Mesendoderm (in vitro differentiated cells): ENCODE measurements at regions not wholly inside any gene's neighbourhood (a gene's known extent, or its start where the extent isn't known, plus 50 kb on each side); places are given as distances from the start of the nearest gene placed in this dataset.
"Not testable (repeated sequence)": the region's sequence is repeated elsewhere in the genome, so short reads cannot be mapped to it uniquely, and the experiment has no call there.

Source experiments
- DNase-seq: peaks from one replicate; pipeline ENCODE4 v3.0.0; 2013
- H2AK5ac ChIP-seq: 2 replicates; pipeline ENCODE4 v1.6.1; 2013; ENCODE audit warnings: low read length, inconsistent platforms
- H2BK120ac ChIP-seq: 2 replicates; pipeline ENCODE4 v1.6.1; 2013; ENCODE audit warnings: low read depth, mild to moderate bottlenecking, low read length, moderate library complexity, mixed read lengths
- H2BK15ac ChIP-seq: replicated peaks from 2 replicates; pipeline ENCODE4 v1.6.1; 2013; ENCODE audit warnings: low read depth, mild to moderate bottlenecking, moderate library complexity
- H2BK5ac ChIP-seq: 2 replicates; pipeline ENCODE4 v1.6.1; 2013; ENCODE audit warnings: low read length, inconsistent platforms
- H3K18ac ChIP-seq: 2 replicates; pipeline ENCODE4 v1.6.1; 2013; ENCODE audit warnings: mild to moderate bottlenecking, low read length, mixed read lengths
- H3K23ac ChIP-seq: one replicate; pipeline ENCODE4 v1.6.1; 2013; ENCODE audit warnings: low read length
- H3K27ac ChIP-seq: 2 replicates; pipeline ENCODE4 v1.5.1; 2013; ENCODE audit warnings: low read depth, mild to moderate bottlenecking, inconsistent platforms, low read length, moderate library complexity
- H3K27me3 ChIP-seq: 2 replicates; pipeline ENCODE4 v1.6.1; 2013; ENCODE audit warnings: low read length, control low read depth, mild to moderate bottlenecking, inconsistent platforms; ENCODE audit not compliant: insufficient read depth, poor library complexity
- H3K36me3 ChIP-seq: 2 replicates; pipeline ENCODE4 v1.6.1; 2013; ENCODE audit warnings: low read length, inconsistent platforms; ENCODE audit not compliant: control insufficient read depth, insufficient read depth
- H3K4ac ChIP-seq: one replicate; pipeline ENCODE4 v1.6.1; 2013; ENCODE audit warnings: low read depth, mild to moderate bottlenecking, low read length, moderate library complexity
- H3K4me1 ChIP-seq: 2 replicates; pipeline ENCODE4 v1.6.1; 2013; ENCODE audit warnings: low read depth, low read length, inconsistent platforms; ENCODE audit not compliant: control insufficient read depth
- H3K4me2 ChIP-seq: 2 replicates; pipeline ENCODE4 v1.6.1; 2013; ENCODE audit warnings: low read length
- H3K4me3 ChIP-seq: 2 replicates; pipeline ENCODE4 v1.5.1; 2013; ENCODE audit warnings: mild to moderate bottlenecking, low read length
- H3K56ac ChIP-seq: one replicate; pipeline ENCODE4 v1.6.1; 2013; ENCODE audit warnings: low read length
- H3K79me1 ChIP-seq: 2 replicates; pipeline ENCODE4 v1.6.1; 2013; ENCODE audit warnings: low read length, inconsistent platforms
- H3K79me2 ChIP-seq: 2 replicates; pipeline ENCODE4 v1.6.1; 2013; ENCODE audit warnings: mild to moderate bottlenecking, low read length; ENCODE audit not compliant: control insufficient read depth, insufficient read depth
- H3K9ac ChIP-seq: 2 replicates; pipeline ENCODE4 v1.6.1; 2013; ENCODE audit warnings: low read length, inconsistent platforms
- H4K5ac ChIP-seq: one replicate; pipeline ENCODE4 v1.6.1; 2013; ENCODE audit warnings: low read length
- H4K8ac ChIP-seq: one replicate; pipeline ENCODE4 v1.6.1; 2013; ENCODE audit warnings: low read depth, mild to moderate bottlenecking, control low read depth, low read length, moderate library complexity
- WGBS: extraction: QIAGEN DNeasy Blood & Tissue Kit; methylation state at CpG from one replicate; pipeline ENCODE4 v1.1.7; 2013; ENCODE audit warnings: low lambda C conversion rate, missing lambda C conversion rate; ENCODE audit not compliant: insufficient coverage; ENCODE audit errors: extremely low coverage; 5-methylcytosine and 5-hydroxymethylcytosine counted together

DNA sequence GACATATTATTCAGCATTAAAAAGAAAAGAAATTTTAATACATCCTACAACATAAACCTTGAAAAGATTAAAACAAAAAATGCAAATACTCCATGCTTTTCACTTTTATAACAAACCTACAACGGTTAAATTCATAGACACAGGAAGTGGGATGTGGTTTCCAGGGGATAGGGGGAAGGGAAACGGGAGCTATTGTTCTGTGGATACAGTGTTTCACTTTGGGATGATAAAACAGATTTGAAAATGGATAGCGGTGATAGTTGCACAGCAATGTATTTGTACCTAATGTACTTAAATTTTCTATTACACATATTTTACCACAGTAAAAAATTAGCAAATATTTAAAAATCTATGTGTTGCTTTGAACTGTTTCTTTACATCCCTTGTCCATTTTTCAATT, 368.0 kb downstream of the CDY2B start:
- not testable (repeated sequence) for H3K9ac ChIP-seq, H4K5ac ChIP-seq, H3K36me3 ChIP-seq, DNase-seq, H3K27me3 ChIP-seq, H4K8ac ChIP-seq, H3K4me1 ChIP-seq, H2AK5ac ChIP-seq, H3K27ac ChIP-seq, H2BK120ac ChIP-seq, H3K23ac ChIP-seq, H3K56ac ChIP-seq, H2BK15ac ChIP-seq, H3K79me2 ChIP-seq, H2BK5ac ChIP-seq, H3K79me1 ChIP-seq, H3K4me3 ChIP-seq, H3K4me2 ChIP-seq, H3K4ac ChIP-seq, H3K18ac ChIP-seq
- WGBS, result no CpG with 5 or more reads among the region's 3 CpGs

- not testable (repeated sequence) for H3K4me2 ChIP-seq, H3K4me1 ChIP-seq, H2BK15ac ChIP-seq, H3K27me3 ChIP-seq, H2BK120ac ChIP-seq, H3K79me1 ChIP-seq, H3K79me2 ChIP-seq, H3K36me3 ChIP-seq, H2AK5ac ChIP-seq, H2BK5ac ChIP-seq, H3K23ac ChIP-seq, DNase-seq, H3K18ac ChIP-seq, H3K56ac ChIP-seq, H3K4me3 ChIP-seq, H4K5ac ChIP-seq, H3K4ac ChIP-seq, H3K9ac ChIP-seq, H4K8ac ChIP-seq, H3K27ac ChIP-seq
- no CpG with 5 or more reads among the region's 1 CpG for WGBS
These were observed 368.5 kb downstream of the CDY2B start for GRCh38 chrY:17511476-17511875.

DNA sequence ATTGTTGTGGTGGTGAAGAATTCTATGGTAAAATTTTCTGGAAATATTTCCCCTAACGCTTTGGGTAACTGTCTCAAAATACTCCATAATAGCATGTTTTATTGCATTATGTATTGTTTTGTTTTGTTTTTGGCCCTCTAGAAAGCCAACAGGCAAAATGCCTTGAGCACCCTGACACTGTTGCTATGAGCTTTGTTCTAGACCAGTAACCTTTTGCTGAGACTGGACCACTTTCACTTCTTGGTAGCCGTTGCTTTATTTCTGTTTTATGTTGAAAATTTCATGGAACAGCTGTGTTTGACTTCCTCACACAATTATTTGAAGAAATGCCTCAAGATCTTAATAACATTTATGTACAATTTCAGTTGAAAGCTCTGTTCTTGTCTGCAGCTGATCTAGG, 374.2 kb downstream of the CDY2B start:
- WGBS, result no CpG with 5 or more reads among the region's 2 CpGs
- not testable (repeated sequence) for H2BK5ac ChIP-seq, H3K56ac ChIP-seq, H2AK5ac ChIP-seq, H3K79me2 ChIP-seq, H3K4ac ChIP-seq, H4K5ac ChIP-seq, H3K27me3 ChIP-seq, H3K27ac ChIP-seq, H3K18ac ChIP-seq, H4K8ac ChIP-seq, H3K4me2 ChIP-seq, H2BK120ac ChIP-seq, H3K79me1 ChIP-seq, H2BK15ac ChIP-seq, H3K4me1 ChIP-seq, H3K36me3 ChIP-seq, H3K4me3 ChIP-seq, H3K9ac ChIP-seq, H3K23ac ChIP-seq, DNase-seq

DNA sequence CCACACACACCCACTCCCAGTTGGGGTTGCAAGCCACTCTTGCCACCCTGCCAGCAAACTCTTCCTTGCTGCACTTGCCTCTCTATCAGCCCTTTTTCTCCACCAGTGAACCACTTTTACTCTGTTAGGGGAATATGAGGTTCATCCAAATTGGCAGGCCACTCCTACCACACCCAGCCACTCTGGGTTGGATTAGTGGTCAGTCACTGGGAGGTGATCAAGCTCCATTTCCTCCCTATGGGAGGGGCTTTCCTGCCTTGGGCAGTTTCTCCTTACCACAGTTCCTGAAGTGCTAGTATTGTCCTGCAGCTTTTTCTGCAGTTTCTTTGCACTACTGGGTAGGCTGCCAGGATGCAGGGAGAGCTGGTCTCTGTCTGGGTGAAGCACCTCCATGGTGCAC, 395.3 kb downstream of the CDY2B start:
- H3K36me3 ChIP-seq, H3K56ac ChIP-seq, H3K4me3 ChIP-seq, H3K4me1 ChIP-seq, H2AK5ac ChIP-seq, H3K79me1 ChIP-seq, DNase-seq, H3K4ac ChIP-seq, H2BK5ac ChIP-seq, H4K5ac ChIP-seq, H2BK15ac ChIP-seq, H3K9ac ChIP-seq, H3K79me2 ChIP-seq, H3K27me3 ChIP-seq, H3K27ac ChIP-seq, H3K23ac ChIP-seq, H2BK120ac ChIP-seq, H4K8ac ChIP-seq, H3K18ac ChIP-seq, H3K4me2 ChIP-seq: not testable (repeated sequence)

GRCh38 chrY:17484157-17484556, 395.9 kb downstream of the CDY2B start:
- not testable (repeated sequence) for H3K4me2 ChIP-seq, H3K18ac ChIP-seq, H4K8ac ChIP-seq, DNase-seq, H3K27me3 ChIP-seq, H3K4me3 ChIP-seq, H2BK120ac ChIP-seq, H3K27ac ChIP-seq, H3K79me2 ChIP-seq, H3K4ac ChIP-seq, H2BK15ac ChIP-seq, H2AK5ac ChIP-seq, H3K56ac ChIP-seq, H3K36me3 ChIP-seq, H3K9ac ChIP-seq, H4K5ac ChIP-seq, H3K4me1 ChIP-seq, H3K79me1 ChIP-seq, H3K23ac ChIP-seq, H2BK5ac ChIP-seq
- WGBS, result no CpG with 5 or more reads among the region's 2 CpGs

DNA sequence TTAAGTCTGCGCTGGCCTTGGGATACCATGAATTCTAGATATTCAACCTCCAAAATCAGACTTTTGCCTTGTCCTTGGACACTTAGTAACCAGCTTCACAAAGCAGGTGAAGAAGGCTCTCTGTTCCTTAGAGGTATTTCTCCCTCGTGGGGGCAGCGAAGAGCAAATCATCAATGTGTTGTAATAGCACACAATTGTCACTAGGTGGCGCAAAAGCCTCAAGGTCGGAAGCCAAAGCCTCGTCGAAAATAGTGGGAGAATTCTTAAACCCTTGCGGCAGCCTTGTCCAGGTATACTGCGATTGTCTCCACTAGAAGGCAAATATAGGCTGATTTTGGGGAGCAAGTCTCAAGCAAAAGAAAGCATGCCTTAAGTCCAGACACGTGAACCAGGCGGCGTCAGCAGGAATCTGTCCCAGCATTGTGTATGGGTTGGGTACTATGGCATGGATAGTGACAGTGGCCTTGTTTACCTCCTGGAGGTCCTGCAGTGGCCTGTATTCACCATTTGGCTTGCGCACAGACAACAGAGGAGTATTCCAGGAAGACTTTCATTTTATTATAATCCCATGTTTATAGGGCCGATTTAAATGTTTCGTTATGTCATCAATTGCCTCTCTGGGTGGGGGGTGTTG, 398.5 kb downstream of the CDY2B start:
- not testable (repeated sequence) for H3K9ac ChIP-seq, H3K79me2 ChIP-seq, H2BK15ac ChIP-seq, H3K18ac ChIP-seq, H3K4ac ChIP-seq, H2BK5ac ChIP-seq, H3K79me1 ChIP-seq, H4K8ac ChIP-seq, H2AK5ac ChIP-seq, H2BK120ac ChIP-seq, H3K36me3 ChIP-seq, H3K4me3 ChIP-seq, H3K4me2 ChIP-seq, H4K5ac ChIP-seq, H3K23ac ChIP-seq, H3K56ac ChIP-seq, H3K27me3 ChIP-seq, DNase-seq, H3K4me1 ChIP-seq, H3K27ac ChIP-seq
- no CpG with 5 or more reads among the region's 15 CpGs for WGBS
